Activated CD8-positive, alpha-beta T cell treated with anti-CD3 and anti-CD28 coated beads, Interleukin-2, amount 10 ng/mL, durations not matched to agents 7 days and 5 days (primary cell): ENCODE measurements at regions not wholly inside any gene's neighbourhood (a gene's known extent, or its start where the extent isn't known, plus 50 kb on each side); places are given as distances from the start of the nearest gene placed in this dataset.
A peak's percentile ranks its signal among the peaks of the same experiment; 100 is the strongest.

Experiments used
- ATAC-seq: fragments of 150-1000 bp; cut with Tn5 transposase; one replicate; pipeline ENCODE4 v1.10.0; 2021; ENCODE audit warnings: moderate library complexity
- CTCF ChIA-PET: fragments of 350-600 bp; sonication (Branson Sonifier 250); formaldehyde crosslinking; loops from one replicate; lab custom pipeline; 2021; ENCODE audit warnings: antibody characterized with exemption; lab: Charles Lee
- POLR2A ChIA-PET: fragments of 350-600 bp; sonication (Branson Sonifier 250); formaldehyde crosslinking; loops from one replicate; lab custom pipeline; 2021; ENCODE audit warnings: antibody characterized with exemption; lab: Charles Lee
- DNase-seq: peaks from one replicate; pipeline ENCODE4 v3.0.0-alpha.2; 2020
- H3K27ac Mint-ChIP-seq: one replicate; pipeline ENCODE4 v1.8.0; 2021; ENCODE audit warnings: mild to moderate bottlenecking, mixed read lengths
- H3K27me3 Mint-ChIP-seq: one replicate; pipeline ENCODE4 v1.8.0; 2021; ENCODE audit warnings: low read depth, mixed read lengths
- H3K36me3 Mint-ChIP-seq: one replicate; pipeline ENCODE4 v1.8.0; 2021; ENCODE audit warnings: low read depth, mixed read lengths
- H3K4me1 Mint-ChIP-seq: one replicate; pipeline ENCODE4 v1.8.0; 2021; ENCODE audit warnings: low read depth, mixed read lengths
- H3K4me3 Mint-ChIP-seq: one replicate; pipeline ENCODE4 v1.8.0; 2021; ENCODE audit warnings: mild to moderate bottlenecking, mixed read lengths
- H3K9me3 Mint-ChIP-seq: one replicate; pipeline ENCODE4 v1.8.0; 2022; ENCODE audit warnings: mixed read lengths; ENCODE audit not compliant: insufficient read depth

DNA sequence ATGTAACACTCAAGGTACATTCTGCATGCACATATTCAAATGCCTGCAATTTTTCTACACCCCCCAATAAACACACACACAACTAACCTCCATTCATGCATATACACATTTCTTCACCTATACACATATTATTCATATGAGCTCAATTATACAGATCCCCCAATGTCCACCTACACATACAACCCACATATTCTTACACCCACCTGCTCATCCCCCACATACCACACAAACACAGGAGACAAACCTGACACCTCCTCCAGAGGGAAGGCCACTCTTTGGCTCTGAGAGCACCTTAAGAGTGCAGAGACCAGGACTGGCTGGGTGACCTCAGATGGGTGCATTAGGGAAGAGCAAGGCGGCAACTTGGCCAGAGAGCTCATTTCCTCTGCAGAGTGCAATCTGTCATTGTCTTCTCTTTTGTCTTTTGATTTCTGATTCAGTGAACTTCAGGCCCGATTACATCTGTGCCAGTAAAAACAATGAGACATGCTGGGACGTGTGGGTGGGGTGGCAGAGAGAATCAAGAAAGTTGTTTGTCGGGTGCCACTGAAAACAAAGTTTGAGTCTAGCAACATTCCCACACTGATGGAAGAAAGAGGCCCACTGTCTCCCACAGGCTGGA lies 208.4 kb downstream of the NXPE2 start:
- DNase-seq (no peak), ATAC-seq (no peak)
- H3K9me3 Mint-ChIP-seq, result no peaks in the 10 kb centered on the region
- H3K4me1 Mint-ChIP-seq, result no peaks in the 10 kb centered on the region
- CTCF ChIA-PET, result no interaction called here
- H3K36me3 Mint-ChIP-seq, result no peaks in the 10 kb centered on the region
- no peak overlapping the region for H3K4me3 Mint-ChIP-seq
- POLR2A ChIA-PET, result no interaction called here
- H3K27me3 Mint-ChIP-seq, result no peaks in the 10 kb centered on the region
- no peak overlapping the region for H3K27ac Mint-ChIP-seq

DNA sequence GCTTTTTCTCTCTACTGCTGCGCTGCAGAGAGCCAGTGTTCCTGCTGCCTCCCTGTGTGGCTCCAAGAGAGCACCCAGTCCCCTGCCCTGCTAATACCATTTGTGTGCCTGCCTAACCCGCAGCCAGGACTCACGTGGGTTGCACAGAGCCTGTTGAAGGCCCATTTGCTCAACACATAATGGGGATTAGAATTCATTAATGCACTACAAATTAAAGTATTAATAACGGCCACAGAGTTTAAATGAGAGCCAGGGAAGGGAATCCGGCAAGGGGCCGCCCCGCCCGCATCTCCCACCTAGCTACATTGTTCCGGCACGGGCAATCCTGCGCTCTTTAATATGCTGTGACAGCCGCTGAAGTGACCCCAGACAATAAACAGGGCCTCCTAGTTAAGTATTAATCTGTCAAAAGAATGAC lies 211.3 kb downstream of the NXPE2 start:
- POLR2A ChIA-PET, result no interaction called here
- no peaks in the 10 kb centered on the region for H3K36me3 Mint-ChIP-seq
- ATAC-seq, result no peak

DNA sequence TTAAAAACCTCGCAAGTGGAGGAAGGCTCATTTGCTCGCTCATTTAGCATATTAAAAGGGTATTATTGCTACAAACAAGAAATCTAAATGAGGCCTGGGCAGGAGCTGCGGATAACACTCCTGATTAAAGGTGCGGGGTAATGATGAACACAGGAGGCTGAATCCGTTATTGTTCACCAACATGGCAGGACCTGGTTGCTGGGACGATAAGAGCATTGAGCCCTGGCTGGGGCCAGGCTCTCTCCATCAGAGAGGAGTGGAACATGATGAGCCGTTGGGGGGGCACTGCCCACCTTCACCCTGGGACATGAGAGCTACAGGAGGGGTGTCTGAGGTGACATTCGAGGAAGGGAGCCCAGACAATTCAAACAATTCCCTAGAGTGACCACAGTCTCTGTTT lies 211.7 kb downstream of the NXPE2 start:
- DNase-seq, result no peak
- Mint-ChIP-seq H3K4me1 (no peaks in the 10 kb centered on the region), H3K27ac (no peak overlapping the region), H3K4me3 (no peak overlapping the region), H3K9me3 (no peaks in the 10 kb centered on the region), H3K27me3 (no peaks in the 10 kb centered on the region), H3K36me3 (no peaks in the 10 kb centered on the region)
- ChIA-PET POLR2A (no interaction called here), CTCF (no interaction called here)
- no peak for ATAC-seq

More for the DNA sequence above, 211.3 kb downstream of the NXPE2 start:
- no peak for DNase-seq
- Mint-ChIP-seq H3K4me3 (no peak overlapping the region), H3K27me3 (no peaks in the 10 kb centered on the region), H3K4me1 (no peaks in the 10 kb centered on the region), H3K9me3 (no peaks in the 10 kb centered on the region), H3K27ac (no peak overlapping the region)
- CTCF ChIA-PET, result no interaction called here

DNA sequence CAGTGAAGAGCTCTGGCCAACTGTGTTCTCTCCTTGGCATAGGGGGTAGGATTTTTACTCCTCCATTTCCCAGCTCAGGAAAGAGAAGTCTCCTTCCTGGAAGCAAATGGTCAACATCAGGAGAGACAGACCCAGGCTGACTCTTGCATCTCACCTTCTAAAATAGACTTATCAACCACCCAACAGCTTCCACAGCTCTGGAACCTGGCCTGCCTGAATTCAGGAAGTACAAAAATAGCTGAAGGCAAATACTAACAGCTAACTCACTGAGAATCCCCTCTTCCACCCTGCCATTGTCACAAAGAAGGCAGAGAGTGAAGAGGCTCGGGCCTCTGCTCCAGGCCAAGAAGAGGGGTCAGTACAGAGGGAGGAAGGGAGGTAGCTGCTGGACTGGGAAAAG lies 213.6 kb downstream of the NXPE2 start:
- no peaks in the 10 kb centered on the region for H3K9me3 Mint-ChIP-seq
- DNase-seq (no peak), ATAC-seq (no peak)
- CTCF ChIA-PET, result interaction anchor here (0.6 kb wide), 1 partner anchor 11 kb away, joined by 5 read pairs; no protein-coding TSS in a partner anchor
- no peak overlapping the region for H3K27ac Mint-ChIP-seq
- no peaks in the 10 kb centered on the region for H3K36me3 Mint-ChIP-seq
- POLR2A ChIA-PET, result no interaction called here
- H3K4me1 Mint-ChIP-seq, result no peaks in the 10 kb centered on the region
- no peak overlapping the region for H3K4me3 Mint-ChIP-seq
- H3K27me3 Mint-ChIP-seq, result no peaks in the 10 kb centered on the region

DNA sequence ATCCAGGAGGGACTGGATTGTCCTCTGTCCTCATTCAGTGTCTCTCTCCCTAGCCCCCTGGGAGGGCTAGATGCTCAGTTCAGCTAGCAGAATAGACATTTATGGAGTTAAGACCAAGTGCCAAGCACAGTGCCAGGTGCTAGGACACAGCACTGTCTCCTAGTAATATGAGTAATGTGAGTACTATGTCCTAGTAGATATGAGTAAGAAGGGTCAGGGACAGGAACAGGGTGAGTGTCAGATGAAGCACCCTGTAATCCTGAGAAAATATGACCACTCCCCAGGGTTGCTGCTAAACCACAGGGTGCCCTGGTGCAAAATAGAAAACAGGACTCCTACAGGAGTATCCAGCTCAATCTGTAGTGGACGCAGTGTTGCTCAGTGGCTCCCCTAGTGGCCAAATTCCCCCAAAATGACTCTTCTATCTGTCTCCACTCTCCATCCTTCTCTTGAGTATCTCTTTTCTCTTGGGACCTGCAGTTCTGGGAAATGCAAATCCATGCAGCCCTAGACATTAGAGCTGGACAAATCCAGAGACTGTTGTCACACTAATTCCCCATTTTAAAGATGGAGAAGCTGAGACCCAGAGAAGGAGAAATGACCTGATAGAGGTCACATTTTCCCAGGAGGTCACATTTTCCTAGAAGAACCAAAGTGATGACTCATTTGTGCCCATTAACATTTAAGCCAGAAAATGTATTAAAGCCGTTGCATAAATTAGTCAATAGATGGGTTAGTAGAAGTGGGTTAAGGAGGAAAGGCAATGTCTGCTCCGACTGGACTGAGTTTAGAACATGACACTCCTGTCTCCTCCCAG lies 214.3 kb downstream of the NXPE2 start:
- Mint-ChIP-seq H3K4me1 (no peaks in the 10 kb centered on the region), H3K9me3 (no peaks in the 10 kb centered on the region), H3K36me3 (no peaks in the 10 kb centered on the region), H3K4me3 (no peak overlapping the region), H3K27me3 (no peaks in the 10 kb centered on the region), H3K27ac (no peak overlapping the region)
- ChIA-PET CTCF (interaction anchor here (0.6 kb wide), 1 partner anchor 11 kb away, joined by 5 read pairs; no protein-coding TSS in a partner anchor), POLR2A (no interaction called here)
- ATAC-seq, result no peak
- DNase-seq, result peak; percentile 25

DNA sequence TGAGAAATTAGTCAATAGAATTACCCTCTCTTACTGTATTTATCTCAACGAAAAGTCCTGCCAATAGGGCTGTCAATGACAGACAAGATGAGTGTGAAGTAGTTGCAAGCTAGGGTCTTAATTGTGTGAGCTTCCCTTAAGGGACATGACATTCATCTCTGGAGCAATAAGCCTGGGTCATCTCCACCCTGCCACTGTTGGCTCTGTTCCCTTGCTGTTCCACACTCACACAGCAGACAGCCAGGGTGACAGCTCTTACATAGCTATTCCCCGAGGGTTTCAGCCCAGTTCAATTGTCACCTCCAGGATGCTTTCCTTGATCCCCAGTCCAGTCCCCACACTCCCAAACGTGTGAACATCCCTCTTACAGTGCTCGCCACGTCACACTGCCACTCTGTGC lies 215.0 kb downstream of the NXPE2 start:
- no peak for ATAC-seq
- Mint-ChIP-seq H3K36me3 (no peaks in the 10 kb centered on the region), H3K4me3 (no peak overlapping the region), H3K4me1 (no peaks in the 10 kb centered on the region), H3K27me3 (no peaks in the 10 kb centered on the region), H3K9me3 (no peaks in the 10 kb centered on the region), H3K27ac (no peak overlapping the region)
- ChIA-PET CTCF (no interaction called here), POLR2A (no interaction called here)
- DNase-seq, result no peak

DNA sequence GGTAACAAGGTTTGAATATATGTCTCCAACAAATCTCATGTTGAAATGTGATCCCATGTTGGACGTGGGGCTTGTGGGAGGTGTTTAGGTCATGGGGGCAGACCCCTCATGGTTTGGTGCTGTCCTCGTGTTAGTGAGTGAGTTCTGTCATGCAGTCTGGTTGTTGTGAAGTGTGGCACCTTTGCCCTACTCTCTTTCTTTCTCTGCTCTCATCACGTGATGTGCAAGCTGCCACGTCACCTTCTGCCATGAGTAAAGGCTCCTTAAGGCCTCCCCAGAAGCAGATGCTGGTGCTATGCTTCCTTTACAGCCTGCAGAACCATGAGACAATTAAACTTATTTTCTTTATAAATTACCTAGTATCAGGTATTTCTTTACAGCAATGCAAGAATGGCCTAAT lies 218.3 kb downstream of the NXPE2 start:
- no peak for ATAC-seq
- Mint-ChIP-seq H3K27me3 (no peaks in the 10 kb centered on the region), H3K4me3 (no peak overlapping the region), H3K36me3 (no peaks in the 10 kb centered on the region), H3K4me1 (no peaks in the 10 kb centered on the region), H3K27ac (no peak overlapping the region), H3K9me3 (no peaks in the 10 kb centered on the region)
- no peak for DNase-seq
- CTCF ChIA-PET, result no interaction called here
- POLR2A ChIA-PET, result no interaction called here

DNA sequence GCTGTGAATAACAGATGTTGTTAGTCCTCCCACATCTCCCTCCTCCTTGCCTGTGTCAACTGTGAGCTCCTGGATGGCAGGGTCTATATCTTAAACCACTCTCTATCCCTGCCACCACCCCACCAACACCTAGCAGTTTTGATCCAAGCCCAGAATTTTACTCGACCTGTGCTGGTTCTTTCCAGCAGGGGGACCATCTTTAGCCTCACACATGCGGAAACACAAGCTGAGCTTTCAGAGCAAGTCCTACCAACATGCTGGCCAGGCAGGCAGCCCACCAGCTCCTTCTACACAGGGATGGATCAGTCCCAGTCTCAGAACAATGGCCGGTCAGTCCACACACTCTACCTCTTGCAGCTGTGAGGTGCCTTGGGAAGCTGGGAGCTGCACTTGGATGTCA lies 231.5 kb downstream of the NXPE2 start:
- H3K4me1 Mint-ChIP-seq, result no peaks in the 10 kb centered on the region
- POLR2A ChIA-PET, result no interaction called here
- no peaks in the 10 kb centered on the region for H3K36me3 Mint-ChIP-seq
- no peak overlapping the region for H3K4me3 Mint-ChIP-seq
- H3K27ac Mint-ChIP-seq, result no peak overlapping the region
- CTCF ChIA-PET, result no interaction called here
- no peak for DNase-seq
- no peaks in the 10 kb centered on the region for H3K9me3 Mint-ChIP-seq
- no peak for ATAC-seq
- H3K27me3 Mint-ChIP-seq, result no peaks in the 10 kb centered on the region

DNA sequence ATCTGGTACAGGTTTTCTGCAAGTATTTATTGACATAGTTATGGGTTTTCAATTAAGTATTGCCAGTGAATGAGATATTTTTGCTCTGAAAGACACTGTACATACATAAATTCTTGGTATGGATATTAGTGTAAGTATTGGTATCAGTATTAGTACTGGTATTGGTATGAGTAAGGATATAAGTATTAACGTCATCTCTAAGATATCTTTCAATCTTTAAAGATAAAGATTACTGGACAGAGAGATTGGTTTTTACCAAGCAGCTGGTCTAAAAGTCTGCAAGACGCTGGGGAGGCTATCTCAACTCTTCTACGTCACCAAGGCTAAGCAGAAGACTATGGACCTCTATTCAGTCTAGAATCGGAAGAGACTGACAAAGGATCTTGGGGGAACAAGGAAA lies 234.5 kb downstream of the NXPE2 start:
- Mint-ChIP-seq H3K27me3 (no peaks in the 10 kb centered on the region), H3K36me3 (no peaks in the 10 kb centered on the region), H3K4me3 (no peak overlapping the region), H3K27ac (no peak overlapping the region), H3K4me1 (no peaks in the 10 kb centered on the region), H3K9me3 (no peaks in the 10 kb centered on the region)
- ATAC-seq, result no peak
- no peak for DNase-seq
- CTCF ChIA-PET, result no interaction called here
- POLR2A ChIA-PET, result no interaction called here

DNA sequence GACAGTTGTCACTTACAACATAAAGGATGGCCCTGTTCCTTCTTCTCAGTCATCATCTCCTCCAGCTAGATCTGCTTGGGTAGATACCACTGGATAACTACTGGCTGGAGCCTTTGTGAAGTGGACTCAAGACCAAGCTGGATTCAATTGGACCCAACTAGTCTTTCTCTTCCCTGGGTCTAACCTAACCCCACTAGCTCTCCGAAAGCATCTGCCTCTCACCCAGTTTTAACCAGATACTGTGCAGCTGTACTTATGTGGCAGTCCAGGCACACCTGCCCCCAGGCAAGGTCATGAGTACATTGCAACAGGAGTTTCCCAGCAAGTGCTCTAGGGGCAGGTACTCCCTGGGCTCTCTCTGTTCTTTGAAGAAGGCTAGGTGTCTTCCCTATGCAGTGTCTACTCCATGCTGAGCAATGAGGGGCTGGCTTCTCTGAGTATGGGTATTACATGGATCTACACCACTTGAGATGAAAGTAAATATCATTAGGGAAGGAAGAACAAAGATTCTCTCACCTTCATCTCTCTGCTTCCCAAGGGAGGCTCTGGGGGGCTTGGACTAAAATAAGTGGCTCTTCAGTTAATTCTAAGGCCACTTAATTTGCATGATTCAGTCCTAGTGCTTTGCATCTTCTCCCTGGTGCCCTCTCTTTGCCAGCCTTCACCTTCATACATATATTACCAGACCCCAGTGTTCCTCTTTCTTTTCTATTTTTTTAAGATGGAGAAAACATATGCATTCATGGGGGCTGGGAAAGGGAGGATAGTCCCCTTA lies 236.1 kb downstream of the NXPE2 start:
- ChIA-PET CTCF (no interaction called here), POLR2A (no interaction called here)
- Mint-ChIP-seq H3K27ac (no peak overlapping the region), H3K4me1 (no peaks in the 10 kb centered on the region), H3K4me3 (no peak overlapping the region), H3K36me3 (no peaks in the 10 kb centered on the region), H3K27me3 (no peaks in the 10 kb centered on the region), H3K9me3 (no peaks in the 10 kb centered on the region)
- DNase-seq (no peak), ATAC-seq (no peak)

DNA sequence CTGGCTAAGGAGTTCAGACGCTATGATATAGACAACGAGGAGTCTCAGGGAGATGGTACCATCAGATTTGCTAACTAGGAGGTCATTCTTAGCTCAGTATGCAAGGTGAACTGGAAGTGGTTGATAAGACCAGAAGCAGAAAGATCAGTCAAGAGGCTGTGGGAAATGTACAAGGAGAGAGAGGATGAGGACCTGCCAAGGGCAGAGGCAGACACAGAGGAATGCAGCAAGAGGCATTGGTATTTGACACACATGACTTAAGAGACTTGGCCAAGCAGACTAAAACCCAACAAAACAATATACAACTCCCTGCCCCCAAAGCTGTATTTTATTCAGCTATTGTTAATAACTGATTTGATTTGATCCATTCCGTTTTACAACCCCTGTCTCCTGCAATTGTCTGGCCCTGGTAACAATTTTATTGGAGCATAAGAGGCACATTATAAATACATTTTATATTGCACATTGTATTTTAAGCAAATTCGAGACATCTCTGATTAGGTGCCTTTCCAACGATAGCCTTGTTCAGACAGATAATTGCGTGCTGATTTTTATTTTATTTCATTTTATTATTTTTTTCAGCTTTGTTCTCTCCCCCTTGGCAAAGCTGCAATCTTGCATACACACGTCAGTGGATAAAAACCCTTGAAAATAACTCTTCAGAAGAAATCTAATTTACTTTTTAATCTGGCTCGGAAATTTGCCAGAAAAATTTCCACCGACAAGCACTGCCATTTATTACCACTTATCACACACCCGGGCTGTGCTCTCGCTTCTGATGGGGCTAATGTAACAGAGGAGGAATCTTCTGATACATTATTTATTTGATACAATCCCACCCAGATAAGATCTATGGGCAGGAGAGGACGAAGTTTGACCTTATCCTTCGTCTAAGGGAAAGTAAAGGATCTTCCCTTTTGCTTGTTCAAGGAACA lies 237.8 kb downstream of the NXPE2 start:
- DNase-seq (no peak), ATAC-seq (no peak)
- Mint-ChIP-seq H3K4me3 (no peak overlapping the region), H3K27ac (no peak overlapping the region), H3K36me3 (no peaks in the 10 kb centered on the region), H3K4me1 (no peaks in the 10 kb centered on the region), H3K27me3 (no peaks in the 10 kb centered on the region), H3K9me3 (no peaks in the 10 kb centered on the region)
- CTCF ChIA-PET, result no interaction called here
- POLR2A ChIA-PET, result no interaction called here
